Adrenal gland (tissue), 9 donors: ENCODE measurements at regions not wholly inside any gene's neighbourhood (a gene's known extent, or its start where the extent isn't known, plus 50 kb on each side); places are given as distances from the start of the nearest gene placed in this dataset.

Experiments
- DNase-seq, 7 donors: peaks; one replicate each; pipeline ENCODE4 v3.0.0-alpha.2; 2019 to 2020
- H3K27ac ChIP-seq, 5 donors: fragments of 200-600 bp; sonication (generic) in 4 of 5; 1 replicate in 3 of 5; 2 replicates in 2 of 5; pipeline versions ENCODE4 v1.5.1 to v1.8.0; 2016 to 2020; ENCODE audit warnings: mild to moderate bottlenecking in 1 of 5
- H3K27me3 ChIP-seq: fragments of 200-600 bp; 2 replicates; pipeline ENCODE4 v1.8.0; 2021
- H3K36me3 ChIP-seq, 2 donors: fragments of 200-600 bp; replicated peaks in 1 of 2; 1 replicate in 1 of 2; 2 replicates in 1 of 2; pipeline versions ENCODE4 v1.5.1 to v1.8.0; 2018 to 2022
- H3K4me1 ChIP-seq, 2 donors: fragments of 200-600 bp; replicated peaks in 1 of 2; 1 replicate in 1 of 2; 2 replicates in 1 of 2; pipeline versions ENCODE4 v1.5.1 to v1.8.0; 2018 to 2021
- H3K4me3 ChIP-seq, 4 donors: fragments of 200-600 bp; sonication (generic) in 3 of 4; one replicate each; pipeline ENCODE4 v1.5.1; 2016 to 2018
- H3K9me3 ChIP-seq, 3 donors: fragments of 200-600 bp; sonication (generic) in 1 of 3; replicated peaks in 1 of 3; 1 replicate in 2 of 3; 2 replicates in 1 of 3; pipeline versions ENCODE4 v1.5.1 to v1.8.0; 2016 to 2021
- POLR2A ChIP-seq, 2 donors: fragments of 450-650 bp; IDR thresholded peaks; one replicate each; pipeline ENCODE4 v1.6.1; 2017; ENCODE audit warnings: antibody characterized with exemption in 2 of 2, mild to moderate bottlenecking in 2 of 2, moderate library complexity in 1 of 2
- WGBS, 4 donors: extraction: QIAGEN DNeasy Blood & Tissue Kit in 2 of 4; methylation state at CpG; one replicate each; pipeline versions ENCODE4 v1.1.5 to v1.1.7; 2013 to 2017; 5-methylcytosine and 5-hydroxymethylcytosine counted together
- intact Hi-C, 2 donors: fragments of 100-400 bp; cut with DNase I; formaldehyde crosslinking; loops; one replicate each; pipeline versions ENCODE4 v1.14.1 to v1.15.0; 2022 to 2023
- TF ChIP-seq, protein P1 (sequence below), 6 experiments: fragments of 450-650 bp in 4 of 6; fragments of 200-600 bp in 2 of 6; sonication (generic) in 1 of 6; IDR thresholded peaks; 1 replicate in 5 of 6; 2 replicates in 1 of 6; pipeline versions ENCODE4 v1.5.1 to v1.8.0; 2016 to 2021; ENCODE audit warnings: antibody characterized with exemption in 6 of 6, mild to moderate bottlenecking in 2 of 6, moderate library complexity in 1 of 6
- donor health status: healthy with polysubstance abuse.
- donor health status: Bipolar disorder and iron deficiency.
- donor health status: DM: yes; HTN: yes; CAD: no.
- donor health status: DM: no; HTN: no; CAD: no.
- donor health status: DM: no; HTN: no; CAD: no.

- H3K4me1 ChIP-seq = no peaks in the 10 kb centered on the region
- DNase-seq = no peak
- WGBS, 4 donors = 37 to 59% (median 41%) methylated on average over 3 of the region's 3 CpGs
- H3K4me3 ChIP-seq = no peak overlapping the region
- H3K27ac ChIP-seq = no peak overlapping the region
- no peaks in the 10 kb centered on the region for H3K27me3 ChIP-seq
- intact Hi-C loops = no loop called here
- no peaks in the 10 kb centered on the region for H3K9me3 ChIP-seq
- TF ChIP-seq POLR2A (IDR thresholded peaks at IDR 0.05) = no peak
- TF ChIP-seq, protein P1, sequence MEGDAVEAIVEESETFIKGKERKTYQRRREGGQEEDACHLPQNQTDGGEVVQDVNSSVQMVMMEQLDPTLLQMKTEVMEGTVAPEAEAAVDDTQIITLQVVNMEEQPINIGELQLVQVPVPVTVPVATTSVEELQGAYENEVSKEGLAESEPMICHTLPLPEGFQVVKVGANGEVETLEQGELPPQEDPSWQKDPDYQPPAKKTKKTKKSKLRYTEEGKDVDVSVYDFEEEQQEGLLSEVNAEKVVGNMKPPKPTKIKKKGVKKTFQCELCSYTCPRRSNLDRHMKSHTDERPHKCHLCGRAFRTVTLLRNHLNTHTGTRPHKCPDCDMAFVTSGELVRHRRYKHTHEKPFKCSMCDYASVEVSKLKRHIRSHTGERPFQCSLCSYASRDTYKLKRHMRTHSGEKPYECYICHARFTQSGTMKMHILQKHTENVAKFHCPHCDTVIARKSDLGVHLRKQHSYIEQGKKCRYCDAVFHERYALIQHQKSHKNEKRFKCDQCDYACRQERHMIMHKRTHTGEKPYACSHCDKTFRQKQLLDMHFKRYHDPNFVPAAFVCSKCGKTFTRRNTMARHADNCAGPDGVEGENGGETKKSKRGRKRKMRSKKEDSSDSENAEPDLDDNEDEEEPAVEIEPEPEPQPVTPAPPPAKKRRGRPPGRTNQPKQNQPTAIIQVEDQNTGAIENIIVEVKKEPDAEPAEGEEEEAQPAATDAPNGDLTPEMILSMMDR (IDR thresholded peaks at IDR 0.05) = no peak
- no peaks in the 10 kb centered on the region for H3K36me3 ChIP-seq
These were observed 82.9 kb downstream of the ELOVL4 start for GRCh38 chr6:79864421-79864820.

- no peaks in the 10 kb centered on the region for H3K9me3 ChIP-seq
- 72 to 84% (median 77%) methylated on average over 1 of the region's 1 CpG for WGBS, 4 donors
- TF ChIP-seq POLR2A (IDR thresholded peaks at IDR 0.05) = no peak
- TF ChIP-seq, protein P1 (IDR thresholded peaks at IDR 0.05) = no peak
- H3K27me3 ChIP-seq = no peaks in the 10 kb centered on the region
- intact Hi-C loops = no loop called here
- no peak overlapping the region for H3K4me3 ChIP-seq
- no peaks in the 10 kb centered on the region for H3K36me3 ChIP-seq
- no peak overlapping the region for H3K27ac ChIP-seq
- no peak for DNase-seq
- no peaks in the 10 kb centered on the region for H3K4me1 ChIP-seq
These were observed 83.4 kb downstream of the ELOVL4 start for GRCh38 chr6:79864001-79864400.

- no peak overlapping the region for H3K4me3 ChIP-seq
- DNase-seq = no peak
- 63 to 95% (median 87%) methylated on average over 1 of the region's 1 CpG for WGBS, 4 donors
- H3K4me1 ChIP-seq = no peaks in the 10 kb centered on the region
- H3K27ac ChIP-seq = no peak overlapping the region
- intact Hi-C loops = no loop called here
- no peaks in the 10 kb centered on the region for H3K36me3 ChIP-seq
- no peaks in the 10 kb centered on the region for H3K9me3 ChIP-seq
- TF ChIP-seq, protein P1 (IDR thresholded peaks at IDR 0.05) = no peak
- no peak for TF ChIP-seq POLR2A (IDR thresholded peaks at IDR 0.05)
- H3K27me3 ChIP-seq = no peaks in the 10 kb centered on the region
These were observed 83.8 kb downstream of the ELOVL4 start for GRCh38 chr6:79863566-79863965.

- TF ChIP-seq POLR2A (IDR thresholded peaks at IDR 0.05) = no peak
- H3K36me3 ChIP-seq = no peaks in the 10 kb centered on the region
- H3K4me1 ChIP-seq = no peaks in the 10 kb centered on the region
- DNase-seq = no peak
- H3K27me3 ChIP-seq = no peaks in the 10 kb centered on the region
- WGBS, 4 donors = 57 to 72% (median 67%) methylated on average over 1 of the region's 1 CpG
- no peak overlapping the region for H3K4me3 ChIP-seq
- H3K27ac ChIP-seq = no peak overlapping the region
- H3K9me3 ChIP-seq = no peaks in the 10 kb centered on the region
- intact Hi-C loops = no loop called here
These were observed 84.6 kb downstream of the ELOVL4 start for GRCh38 chr6:79862711-79863110.

GRCh38 chr6:79862126-79862525, 85.2 kb downstream of the ELOVL4 start:
- Histone ChIP-seq H3K9me3 (no peaks in the 10 kb centered on the region), H3K27me3 (no peaks in the 10 kb centered on the region), H3K4me3 (no peak overlapping the region), H3K36me3 (no peaks in the 10 kb centered on the region), H3K27ac (no peak overlapping the region), H3K4me1 (no peaks in the 10 kb centered on the region)
- TF ChIP-seq POLR2A (IDR thresholded peaks at IDR 0.05) = no peak
- TF ChIP-seq, protein P1 (IDR thresholded peaks at IDR 0.05) = no peak
- DNase-seq = no peak
- 70 to 90% (median 71%) methylated on average over 3 of the region's 3 CpGs for WGBS, 4 donors
- intact Hi-C loops = no loop called here
